ENCODE measurements at regions not wholly inside any gene's neighbourhood (a gene's known extent, or its start where the extent isn't known, plus 50 kb on each side); places are given as distances from the start of the nearest gene placed in this dataset.

GRCh38 chr16:72549878-72550277 is 377.9 kb upstream of the PMFBP1 start:
- Histone ChIP-seq H3K79me2 (ENCODE audit: control insufficient read depth, insufficient read depth, low read length) (no peaks in the 10 kb centered on the region), H3K9ac (ENCODE audit: insufficient read depth in 1 of 2, low read depth in 2 of 2, low read length in 2 of 2) (no peak overlapping the region), H3K4me2 (ENCODE audit: insufficient read depth, low read length) (no peak overlapping the region), H3K4me3 (no peak overlapping the region), H2AFZ (ENCODE audit: low read depth, low read length) (no peak overlapping the region), H3K36me3 (ENCODE audit: control insufficient read depth, insufficient read depth, low read length) (no peaks in the 10 kb centered on the region), H3K4me1 (replicated peaks in 1 of 2; ENCODE audit: control insufficient read depth in 2 of 2, insufficient read depth in 2 of 2, low read length in 2 of 2) (peaks cover 0 to 4% of the 10 kb centered on the region in 2 experiments; a peak in 2 of 5 replicates), H3K27me3 (ENCODE audit: control insufficient read depth in 2 of 2, insufficient read depth in 2 of 2, low read length in 2 of 2) (no peaks in the 10 kb centered on the region), H4K20me1 (replicated peaks; ENCODE audit: control insufficient read depth, insufficient read depth, low read length) (no peaks in the 10 kb centered on the region), H3K27ac (ENCODE audit: extremely low read depth, low read depth, low read length) (no peak overlapping the region), H3K9me3 (replicated peaks; ENCODE audit: control insufficient read depth, insufficient read depth, low read depth, low read length) (no peaks in the 10 kb centered on the region), H3K9me1 (ENCODE audit: control insufficient read depth, insufficient read depth, low read length) (no peaks in the 10 kb centered on the region)
- ChIA-PET POLR2A (no interaction called here), CTCF (ENCODE audit: low intra/inter-chr PET ratio) (no interaction called here)
- in situ Hi-C loops (cut with MboI) = no loop called here
- no peak for FAIRE-seq
- BruUV-seq (replicated peaks) = no TSS peak
- DNase-seq (ENCODE audit: extremely low read depth in 1 of 4, low spot score in 3 of 4) = no peak
- no peak for ATAC-seq
- WGBS (ENCODE audit: insufficient coverage, low coverage, missing lambda C conversion rate) = 33% methylated on average over 2 of the region's 2 CpGs
- TF ChIP-seq ZNF134 (CRISPR knock-in tag; conservative IDR thresholded peaks at IDR 0.05) (peak; percentile 80), ZNF589 (CRISPR knock-in tag; IDR thresholded peaks at IDR 0.05; ENCODE audit: low read depth) (no peak)
- intact Hi-C loops (cut with micrococcal nuclease) = no loop called here

- Histone ChIP-seq H4K20me1 (replicated peaks; ENCODE audit: control insufficient read depth, insufficient read depth, low read length) (no peaks in the 10 kb centered on the region), H3K27me3 (ENCODE audit: control insufficient read depth in 2 of 2, insufficient read depth in 2 of 2, low read length in 2 of 2) (no peaks in the 10 kb centered on the region), H3K4me1 (replicated peaks in 1 of 2; ENCODE audit: control insufficient read depth in 2 of 2, insufficient read depth in 2 of 2, low read length in 2 of 2) (no peaks in the 10 kb centered on the region), H3K79me2 (ENCODE audit: control insufficient read depth, insufficient read depth, low read length) (no peaks in the 10 kb centered on the region), H3K9ac (ENCODE audit: insufficient read depth in 1 of 2, low read depth in 2 of 2, low read length in 2 of 2) (no peak overlapping the region), H3K27ac (ENCODE audit: extremely low read depth, low read depth, low read length) (no peak overlapping the region), H3K4me2 (ENCODE audit: insufficient read depth, low read length) (no peak overlapping the region), H3K4me3 (no peak overlapping the region), H3K9me1 (ENCODE audit: control insufficient read depth, insufficient read depth, low read length) (no peaks in the 10 kb centered on the region), H2AFZ (ENCODE audit: low read depth, low read length) (no peak overlapping the region), H3K9me3 (replicated peaks; ENCODE audit: control insufficient read depth, insufficient read depth, low read depth, low read length) (no peaks in the 10 kb centered on the region), H3K36me3 (ENCODE audit: control insufficient read depth, insufficient read depth, low read length) (no peaks in the 10 kb centered on the region)
- no peak for FAIRE-seq
- in situ Hi-C loops (cut with MboI) (no loop called here), intact Hi-C loops (cut with micrococcal nuclease) (no loop called here)
- ATAC-seq = no peak
- ChIA-PET POLR2A (interaction anchor here (1.2 kb wide), 1 partner anchor 9 kb away, joined by 4 read pairs; no protein-coding TSS in a partner anchor), CTCF (ENCODE audit: low intra/inter-chr PET ratio) (no interaction called here)
- BruUV-seq (replicated peaks) = no TSS peak
- WGBS (ENCODE audit: insufficient coverage, low coverage, missing lambda C conversion rate) = 61% methylated on average over 2 of the region's 2 CpGs
- DNase-seq (ENCODE audit: extremely low read depth in 1 of 4, low spot score in 3 of 4) = no peak
- TF ChIP-seq MAFF (IDR thresholded peaks at IDR 0.05; ENCODE audit: low read length) (no peak), ZBTB12 (CRISPR knock-in tag; IDR thresholded peaks at IDR 0.05) (no peak), PHB2 (IDR thresholded peaks at IDR 0.05; ENCODE audit: low read depth) (no peak), ZNF12 (CRISPR knock-in tag; IDR thresholded peaks at IDR 0.05) (no peak), ZBTB40 (IDR thresholded peaks at IDR 0.05) (no peak), ZBTB40 (CRISPR knock-in tag; IDR thresholded peaks at IDR 0.05) (no peak)
These were observed 370.1 kb upstream of the PMFBP1 start for GRCh38 chr16:72542102-72542501.

Data from K562 (cell line).